Thymus (tissue), 11 donors: ENCODE measurements at regions not wholly inside any gene's neighbourhood (a gene's known extent, or its start where the extent isn't known, plus 50 kb on each side); places are given as distances from the start of the nearest gene placed in this dataset.
"Not testable (repeated sequence)": the region's sequence is repeated elsewhere in the genome, so short reads cannot be mapped to it uniquely, and the experiment has no call there.

Experiments used
- DNase-seq, 9 donors: peaks; one replicate each; pipeline ENCODE4 v3.0.0-alpha.2; 2013; ENCODE audit warnings: low spot score in 9 of 9, low read depth in 6 of 9, missing footprints in 1 of 9
- H3K27ac ChIP-seq, 2 donors: one replicate each; pipeline ENCODE4 v1.5.1; 2013; ENCODE audit warnings: control low read depth in 1 of 2, low read depth in 1 of 2, low read length in 1 of 2, mild to moderate bottlenecking in 1 of 2, moderate library complexity in 1 of 2
- H3K27me3 ChIP-seq, 2 donors: one replicate each; pipeline ENCODE4 v1.5.1; 2013; ENCODE audit warnings: low read length in 1 of 2; ENCODE audit not compliant: control insufficient read depth in 2 of 2, insufficient read depth in 1 of 2
- H3K36me3 ChIP-seq, 2 donors: one replicate each; pipeline ENCODE4 v1.5.1; 2013; ENCODE audit warnings: low read length in 1 of 2, mild to moderate bottlenecking in 1 of 2, moderate library complexity in 1 of 2; ENCODE audit not compliant: control insufficient read depth in 2 of 2, insufficient read depth in 2 of 2
- H3K4me1 ChIP-seq, 2 donors: one replicate each; pipeline ENCODE4 v1.5.1; 2013; ENCODE audit warnings: low read length in 2 of 2; ENCODE audit not compliant: control insufficient read depth in 2 of 2, insufficient read depth in 2 of 2
- H3K4me3 ChIP-seq, 2 donors: one replicate each; pipeline ENCODE4 v1.5.1; 2013; ENCODE audit warnings: low read length in 2 of 2, control low read depth in 1 of 2, mild to moderate bottlenecking in 1 of 2
- H3K9me3 ChIP-seq, 2 donors: one replicate each; pipeline ENCODE4 v1.5.1; 2013; ENCODE audit warnings: low read length in 1 of 2, mild to moderate bottlenecking in 1 of 2; ENCODE audit not compliant: control insufficient read depth in 2 of 2, insufficient read depth in 1 of 2
- WGBS: extraction: QIAGEN DNeasy Blood & Tissue Kit; methylation state at CpG from one replicate; pipeline ENCODE4 v1.1.7; 2013; 5-methylcytosine and 5-hydroxymethylcytosine counted together
- donor health status: healthy.

GRCh38 chr21:14883351-14883750 lies 181.4 kb downstream of the NRIP1 start:
- Histone ChIP-seq H3K4me1 (no peaks in the 10 kb centered on the region), H3K36me3 (no peaks in the 10 kb centered on the region), H3K27me3 (no peaks in the 10 kb centered on the region), H3K9me3 (no peaks in the 10 kb centered on the region), H3K27ac (no peak overlapping the region), H3K4me3 (no peak overlapping the region)
- no peak for DNase-seq
- 92% methylated on average over 1 of the region's 1 CpG for WGBS

DNA sequence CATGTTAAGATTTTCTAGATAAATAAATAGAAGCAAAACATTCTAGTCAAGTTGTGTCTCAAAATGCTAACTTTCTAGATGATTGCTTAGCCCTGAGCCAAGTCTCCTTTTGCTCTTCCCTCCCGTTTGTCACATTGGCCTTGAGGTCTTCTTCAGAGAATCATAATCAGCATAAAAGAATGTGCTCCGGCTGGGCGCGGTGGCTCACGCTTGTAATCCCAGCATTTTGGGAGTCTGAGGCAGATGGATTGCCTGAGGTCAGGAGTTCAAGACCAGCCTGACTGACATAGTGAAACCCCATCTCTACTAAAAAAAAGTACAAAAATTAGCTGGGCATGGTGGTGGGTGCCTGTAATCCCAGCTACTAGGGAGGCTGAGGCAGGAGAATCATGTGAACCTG lies 182.3 kb downstream of the NRIP1 start:
- WGBS: 98% methylated on average over 5 of the region's 5 CpGs
- H3K9me3 ChIP-seq, H3K27ac ChIP-seq, H3K36me3 ChIP-seq, H3K4me3 ChIP-seq, H3K4me1 ChIP-seq, DNase-seq, H3K27me3 ChIP-seq: not testable (repeated sequence)

DNA sequence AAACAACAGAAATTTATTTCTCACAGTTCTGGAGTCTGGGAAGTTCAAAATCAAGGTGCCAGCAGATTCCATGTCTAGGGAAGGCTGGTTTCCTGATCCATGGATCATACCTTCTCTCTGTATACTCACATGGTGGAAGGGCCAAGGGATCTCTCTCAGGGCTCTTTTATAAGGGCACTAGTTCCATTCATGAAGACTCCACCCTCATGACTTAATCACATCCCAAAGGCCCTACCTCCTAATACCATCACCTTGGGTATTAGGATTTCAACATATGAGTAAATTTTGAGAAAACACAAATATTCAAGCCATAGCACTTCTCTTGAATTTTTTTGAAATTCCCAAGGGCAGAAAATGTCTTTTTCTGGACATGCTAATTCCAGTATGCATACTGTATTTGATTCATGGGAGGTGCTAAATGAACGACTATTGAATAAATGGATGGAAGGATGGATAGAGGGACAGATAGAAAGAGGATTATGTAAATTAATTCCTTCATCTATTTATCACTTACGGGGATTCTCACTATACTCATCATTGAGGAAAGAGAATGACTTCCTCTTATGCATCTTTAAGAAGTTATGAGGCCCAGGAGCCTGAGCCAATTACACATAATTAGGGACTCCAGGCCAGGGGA lies 182.8 kb downstream of the NRIP1 start:
- Histone ChIP-seq H3K4me3 (no peak overlapping the region), H3K36me3 (no peaks in the 10 kb centered on the region), H3K27me3 (no peaks in the 10 kb centered on the region), H3K9me3 (no peaks in the 10 kb centered on the region), H3K4me1 (no peaks in the 10 kb centered on the region), H3K27ac (no peak overlapping the region)
- no peak for DNase-seq
- WGBS: 94% methylated on average over 2 of the region's 2 CpGs

- WGBS: 95% methylated on average over 2 of the region's 2 CpGs
Measured at GRCh38 chr21:14880922-14881321, 183.9 kb downstream of the NRIP1 start.

DNA sequence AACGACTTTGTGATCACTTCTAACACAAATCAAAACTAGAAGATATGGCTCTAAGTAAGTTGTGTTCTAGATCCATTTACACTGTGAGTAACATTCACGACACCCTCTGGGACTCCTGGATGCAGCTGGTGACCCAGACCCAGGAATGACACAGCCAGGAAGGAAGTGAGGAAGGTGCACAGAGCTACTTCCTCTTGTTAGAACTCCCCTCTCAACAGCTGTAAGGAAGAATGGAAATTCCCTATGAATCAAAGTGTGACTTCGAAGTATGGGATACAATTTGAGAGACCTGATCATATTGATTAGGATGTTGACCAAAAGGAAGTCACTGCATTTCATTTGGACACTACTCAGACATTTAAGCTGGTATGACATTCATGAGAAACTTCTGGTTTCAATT lies 185.3 kb downstream of the NRIP1 start:
- Histone ChIP-seq H3K4me1 (no peaks in the 10 kb centered on the region), H3K4me3 (no peak overlapping the region), H3K27ac (no peak overlapping the region), H3K36me3 (no peaks in the 10 kb centered on the region), H3K9me3 (no peaks in the 10 kb centered on the region), H3K27me3 (no peaks in the 10 kb centered on the region)
- DNase-seq: no peak
- WGBS: 74% methylated on average over 3 of the region's 3 CpGs

More at GRCh38 chr21:14880922-14881321, 183.9 kb downstream of the NRIP1 start:
- no peaks in the 10 kb centered on the region for H3K36me3 ChIP-seq
- H3K4me1 ChIP-seq: no peaks in the 10 kb centered on the region
- H3K27me3 ChIP-seq: no peaks in the 10 kb centered on the region
- no peak overlapping the region for H3K4me3 ChIP-seq
- DNase-seq: no peak
- no peak overlapping the region for H3K27ac ChIP-seq
- H3K9me3 ChIP-seq: no peaks in the 10 kb centered on the region

DNA sequence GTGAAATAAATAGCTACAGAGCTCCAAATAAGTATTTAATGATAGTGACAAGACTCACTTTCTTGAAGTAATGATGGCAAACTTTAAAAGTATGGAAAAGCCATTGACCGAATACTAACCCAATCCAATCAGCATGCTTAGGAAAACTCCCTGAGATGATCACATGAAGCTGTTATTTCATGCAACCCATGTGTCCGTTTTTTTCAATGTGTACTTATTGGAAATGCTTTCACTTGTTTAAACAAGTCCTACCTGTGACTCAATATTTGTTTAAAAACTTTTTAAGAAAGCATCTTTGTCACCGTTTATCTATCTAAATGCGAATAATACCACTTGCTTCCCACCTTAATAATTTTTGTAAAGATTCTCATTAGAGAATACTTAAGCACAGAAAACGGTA lies 185.8 kb downstream of the NRIP1 start:
- H3K27ac ChIP-seq: no peak overlapping the region
- WGBS: 76% methylated on average over 5 of the region's 5 CpGs
- no peaks in the 10 kb centered on the region for H3K36me3 ChIP-seq
- no peaks in the 10 kb centered on the region for H3K27me3 ChIP-seq
- no peaks in the 10 kb centered on the region for H3K4me1 ChIP-seq
- no peak overlapping the region for H3K4me3 ChIP-seq
- no peaks in the 10 kb centered on the region for H3K9me3 ChIP-seq
- DNase-seq: no peak

DNA sequence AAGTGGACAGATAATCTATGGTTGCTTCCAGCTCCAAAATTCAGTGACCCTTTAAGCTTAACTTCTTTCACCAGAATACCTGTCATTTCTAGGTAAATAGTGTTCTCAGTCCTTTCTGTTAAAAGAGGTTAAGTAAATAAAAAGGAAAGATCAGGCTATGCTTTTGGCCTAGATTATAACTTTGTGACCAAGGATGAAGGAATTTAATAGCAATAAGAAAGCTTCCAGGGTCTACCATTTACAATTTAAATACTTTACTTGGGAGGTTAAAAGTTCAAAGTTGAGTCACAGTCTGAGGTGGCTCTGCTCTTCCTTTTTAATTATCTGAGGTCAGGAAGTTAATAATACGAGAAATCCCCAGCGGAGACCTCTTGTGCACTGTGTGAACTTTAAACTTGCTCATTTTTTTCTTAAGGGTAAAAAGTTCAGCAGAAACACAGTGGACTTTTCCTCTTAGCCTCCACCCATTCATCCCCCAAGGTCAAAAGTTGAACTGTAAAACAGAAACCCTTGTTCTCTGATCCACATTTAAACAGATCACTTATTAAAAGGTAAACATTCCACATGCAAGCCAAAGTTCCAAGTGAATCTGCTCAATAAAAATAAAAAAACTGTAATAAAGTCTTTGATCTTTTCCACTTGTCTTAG lies 187.1 kb downstream of the NRIP1 start:
- H3K27me3 ChIP-seq: no peaks in the 10 kb centered on the region
- H3K4me1 ChIP-seq: no peaks in the 10 kb centered on the region
- 95% methylated on average over 2 of the region's 2 CpGs for WGBS
- H3K36me3 ChIP-seq: no peaks in the 10 kb centered on the region
- no peak overlapping the region for H3K4me3 ChIP-seq
- H3K9me3 ChIP-seq: no peaks in the 10 kb centered on the region
- H3K27ac ChIP-seq: no peak overlapping the region
- no peak for DNase-seq

GRCh38 chr21:14876524-14876840 lies 188.3 kb downstream of the NRIP1 start:
- WGBS: 99% methylated on average over 6 of the region's 6 CpGs
- no peaks in the 10 kb centered on the region for H3K9me3 ChIP-seq
- H3K4me1 ChIP-seq: peaks cover 4 to 5% of the 10 kb centered on the region in 2 donors
- H3K27me3 ChIP-seq: no peaks in the 10 kb centered on the region
- H3K36me3 ChIP-seq: no peaks in the 10 kb centered on the region
- no peak overlapping the region for H3K4me3 ChIP-seq
- no peak for DNase-seq
- no peak overlapping the region for H3K27ac ChIP-seq

GRCh38 chr21:14875704-14876523 lies 188.9 kb downstream of the NRIP1 start:
- 94% methylated on average over 8 of the region's 8 CpGs for WGBS
- H3K4me3 ChIP-seq: no peak overlapping the region
- H3K4me1 ChIP-seq: peaks cover 5 to 7% of the 10 kb centered on the region in 2 donors
- H3K27ac ChIP-seq: no peak overlapping the region
- H3K9me3 ChIP-seq: no peaks in the 10 kb centered on the region
- H3K27me3 ChIP-seq: no peaks in the 10 kb centered on the region
- no peak for DNase-seq
- H3K36me3 ChIP-seq: no peaks in the 10 kb centered on the region
